ENCODE measurements at regions not wholly inside any gene's neighbourhood (a gene's known extent, or its start where the extent isn't known, plus 50 kb on each side); places are given as distances from the start of the nearest gene placed in this dataset.

- TF ChIP-seq POLR2A (IDR thresholded peaks at IDR 0.05) (no peak), CTCF (IDR thresholded peaks at IDR 0.05) (no peak)
Observed at GRCh38 chr1:177883581-177883980, 86.3 kb downstream of the SEC16B start.
